GM18498 (cell line): ENCODE measurements at regions not wholly inside any gene's neighbourhood (a gene's known extent, or its start where the extent isn't known, plus 50 kb on each side); places are given as distances from the start of the nearest gene placed in this dataset.
"Not testable (repeated sequence)": the region's sequence is repeated elsewhere in the genome, so short reads cannot be mapped to it uniquely, and the experiment has no call there.

Source experiments
- ATAC-seq: cut with Tn5 transposase; IDR thresholded peaks from one replicate; pipeline ENCODE4 v1.9.1; 2021; ENCODE audit warnings: mild to moderate bottlenecking, moderate library complexity; ENCODE audit not compliant: unreplicated experiment

- ATAC-seq = no peak
Observed at GRCh38 chr1:235059221-235059620, 69.4 kb downstream of the TOMM20 start.

DNA sequence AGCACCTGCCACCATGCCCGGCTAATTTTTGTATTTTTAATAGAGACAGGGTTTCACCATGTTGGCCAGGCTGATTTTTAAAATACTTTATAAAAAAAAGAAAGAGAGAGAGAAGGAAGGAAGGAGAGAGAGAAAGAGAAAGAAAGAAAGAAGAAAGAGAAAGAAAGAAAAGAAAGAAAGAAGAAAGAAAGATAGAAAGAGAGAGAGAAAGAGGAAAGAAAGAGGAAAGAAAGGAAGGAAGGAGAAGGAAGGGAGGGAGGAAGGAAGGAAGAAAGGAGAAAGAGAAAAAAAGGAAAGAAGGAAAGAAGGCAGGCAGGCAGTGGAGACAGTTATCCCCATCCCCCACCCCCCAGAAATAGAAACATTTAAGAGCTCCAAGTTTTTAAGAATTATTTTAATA, 69.9 kb downstream of the TOMM20 start:
- ATAC-seq = no peak

DNA sequence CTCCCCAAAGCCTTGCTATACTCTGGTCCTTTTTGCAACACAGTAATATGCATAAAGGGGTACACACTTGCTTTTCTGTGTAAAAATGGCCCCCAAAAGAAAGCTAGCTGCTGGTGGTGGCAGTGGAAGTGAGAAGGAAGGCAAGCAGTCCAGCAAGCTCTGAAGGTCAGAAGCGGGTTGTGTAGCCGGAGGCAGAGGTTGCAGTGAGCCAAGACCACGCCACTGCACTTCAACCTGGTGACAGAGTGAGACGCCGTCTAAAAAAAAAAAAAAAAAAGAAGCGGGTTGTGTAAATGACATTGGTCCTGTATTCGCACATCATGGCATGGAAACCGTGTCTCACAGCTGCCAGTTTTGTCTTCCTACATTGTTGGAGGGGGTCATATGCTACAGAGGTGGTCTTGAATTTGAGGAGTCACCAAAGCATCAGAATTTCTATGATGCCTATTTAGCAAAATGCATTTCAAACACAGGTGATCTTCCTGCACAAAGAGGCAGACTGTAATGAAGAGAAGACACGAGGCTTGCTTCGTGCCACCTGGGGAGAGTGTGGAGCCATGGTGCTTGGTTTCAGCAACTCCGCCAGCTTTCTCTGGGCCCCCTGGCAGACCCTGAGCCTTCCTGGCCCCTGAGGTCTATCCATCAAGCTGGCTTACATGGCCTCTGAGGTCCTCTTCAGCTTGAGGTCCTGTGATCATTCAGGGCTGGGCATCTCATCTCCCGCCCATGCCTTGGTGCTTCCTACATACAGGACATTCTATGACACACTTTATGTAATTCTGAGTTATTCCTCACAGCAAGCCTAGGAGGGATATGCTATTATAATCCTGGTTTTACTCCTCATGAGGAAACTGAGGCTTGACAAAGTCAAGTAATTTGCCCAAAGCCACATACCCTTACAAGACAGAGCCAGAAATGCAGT, 71.0 kb downstream of the TOMM20 start:
- no peak for ATAC-seq

DNA sequence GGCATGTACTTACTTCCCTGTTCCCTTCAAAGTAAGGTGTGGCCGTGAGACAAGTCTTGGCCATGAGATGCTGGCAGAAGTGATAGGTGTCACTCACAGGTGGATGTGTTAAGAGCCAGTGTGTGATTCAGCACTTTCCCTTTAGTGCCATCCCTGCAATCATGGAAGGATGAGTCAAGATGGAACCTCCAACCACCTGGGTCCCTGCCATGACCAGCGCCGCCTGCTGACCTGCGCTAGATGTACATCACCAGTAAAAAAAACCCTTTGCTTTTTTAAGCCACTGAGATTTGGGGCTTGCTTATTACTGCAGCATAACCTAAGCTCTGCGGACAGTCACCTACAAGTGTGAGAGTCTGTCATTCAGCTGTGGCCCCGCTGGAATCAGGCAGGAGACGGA, 71.7 kb downstream of the TOMM20 start:
- no peak for ATAC-seq

DNA sequence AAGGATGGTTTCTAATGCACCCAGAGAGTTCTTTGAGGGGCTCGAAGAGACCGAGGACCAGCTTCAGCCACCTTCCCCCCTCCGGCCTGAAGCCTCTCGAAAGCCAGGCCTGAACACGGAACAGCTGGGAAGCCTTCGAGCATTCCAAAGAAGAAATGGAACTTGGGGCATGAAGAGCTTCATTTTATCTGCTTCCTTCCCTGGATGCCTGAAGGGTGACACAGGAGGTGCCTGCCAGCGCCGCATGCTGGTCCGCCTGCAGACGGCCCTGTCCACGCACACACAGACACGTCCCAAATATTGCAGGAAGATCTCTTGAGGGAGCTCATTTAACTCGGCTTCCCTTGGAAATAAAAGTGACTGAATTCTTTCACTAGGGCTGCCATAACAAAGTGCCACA, 73.7 kb downstream of the TOMM20 start:
- ATAC-seq = no peak

- no peak for ATAC-seq
Observed at GRCh38 chr1:235054466-235054865, 74.2 kb downstream of the TOMM20 start.

DNA sequence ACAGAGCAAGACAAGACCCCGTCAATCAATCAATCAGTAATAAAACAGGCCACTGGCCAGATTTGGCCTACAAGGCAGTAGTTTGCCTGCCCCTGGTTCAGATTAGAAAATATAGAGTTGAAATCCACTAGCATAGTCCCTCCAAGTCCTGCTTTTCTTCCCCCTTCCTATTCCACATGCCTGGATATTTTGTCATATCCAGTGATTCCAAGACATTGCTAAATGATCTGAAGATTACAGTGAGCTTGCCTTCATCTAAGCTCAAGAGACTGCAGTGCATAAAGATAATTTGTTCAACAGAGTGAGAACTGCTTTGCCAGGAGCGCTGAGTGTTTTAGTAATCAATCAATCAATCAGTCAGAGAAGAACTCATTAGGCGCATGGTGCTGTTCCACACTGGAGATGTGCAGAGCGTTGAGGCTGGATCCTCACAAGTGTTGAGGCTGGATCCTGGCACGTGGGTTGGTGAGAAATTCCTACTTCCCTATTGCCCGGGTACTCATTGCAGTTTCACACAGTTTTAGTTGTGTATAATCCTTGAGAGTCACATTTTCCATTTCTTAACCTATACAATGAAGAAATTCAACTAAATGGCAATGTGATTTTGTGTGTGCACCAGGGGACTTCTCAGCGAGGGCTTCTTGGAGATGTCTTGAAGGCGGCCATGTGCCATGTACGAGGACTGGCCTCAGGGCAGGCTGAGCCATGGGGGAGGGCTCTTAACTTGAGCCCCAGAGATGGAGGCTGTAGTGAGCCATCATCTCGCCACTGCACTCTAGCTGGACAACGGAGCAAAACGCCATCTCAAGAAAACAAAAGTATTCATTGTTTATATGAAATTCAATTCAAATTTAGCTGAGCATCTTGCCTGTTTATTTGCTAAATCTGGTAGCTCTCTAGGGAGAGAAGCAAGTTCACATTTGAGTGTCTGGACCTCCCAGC, 76.3 kb downstream of the TOMM20 start:
- ATAC-seq = no peak

DNA sequence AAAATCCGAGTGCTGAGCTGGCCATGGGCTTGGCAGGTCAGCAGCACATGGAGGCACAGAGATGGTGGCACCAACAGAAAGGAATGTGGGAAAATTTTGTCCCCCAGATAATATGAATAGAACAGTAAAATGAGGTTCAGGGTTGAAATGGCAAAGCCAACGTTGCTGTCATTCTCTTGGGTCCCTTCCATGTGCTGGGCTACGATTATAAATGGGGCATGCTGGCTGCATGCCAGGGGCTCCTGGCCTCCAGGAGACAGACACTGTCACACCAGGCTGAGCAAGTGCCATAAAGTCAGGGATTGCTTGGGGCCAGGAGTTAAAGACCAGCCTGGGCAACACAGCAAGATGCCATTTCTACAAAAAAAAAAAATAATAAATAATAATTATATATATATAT, 77.1 kb downstream of the TOMM20 start:
- no peak for ATAC-seq

- ATAC-seq = peak; percentile 48
Observed at GRCh38 chr1:235050911-235051360, 77.7 kb downstream of the TOMM20 start.

GRCh38 chr1:235049716-235050378, 78.8 kb downstream of the TOMM20 start:
- ATAC-seq = not testable (repeated sequence)

- ATAC-seq = no peak
Observed at GRCh38 chr1:235049217-235049616, 79.4 kb downstream of the TOMM20 start.

- no peak for ATAC-seq
Observed at GRCh38 chr1:235047331-235047871, 81.2 kb downstream of the TOMM20 start.

- no peak for ATAC-seq
Observed at GRCh38 chr1:235045921-235046601, 82.6 kb downstream of the TOMM20 start.

GRCh38 chr1:235045034-235045690, 83.5 kb downstream of the TOMM20 start:
- ATAC-seq = no peak

DNA sequence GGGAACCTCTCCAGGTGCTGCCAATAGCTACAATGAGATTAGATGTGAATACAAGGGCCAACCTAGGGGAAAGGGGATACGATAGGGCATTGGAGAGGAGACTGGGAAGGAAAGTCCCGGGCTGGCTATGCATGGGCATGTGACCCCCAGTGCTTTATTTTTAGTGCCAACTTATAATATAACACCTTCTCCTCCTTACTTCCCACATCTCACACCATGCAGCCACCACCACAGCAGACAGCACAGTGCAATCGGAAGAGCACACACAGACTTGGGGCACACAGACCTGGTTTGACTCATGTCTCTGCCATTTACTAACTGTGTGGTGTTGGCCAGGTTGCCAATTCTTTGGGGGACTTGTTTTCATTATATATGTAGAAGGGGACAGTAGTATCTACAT, 85.4 kb downstream of the TOMM20 start:
- no peak for ATAC-seq

GRCh38 chr1:235038701-235039100, 89.9 kb downstream of the TOMM20 start:
- no peak for ATAC-seq

DNA sequence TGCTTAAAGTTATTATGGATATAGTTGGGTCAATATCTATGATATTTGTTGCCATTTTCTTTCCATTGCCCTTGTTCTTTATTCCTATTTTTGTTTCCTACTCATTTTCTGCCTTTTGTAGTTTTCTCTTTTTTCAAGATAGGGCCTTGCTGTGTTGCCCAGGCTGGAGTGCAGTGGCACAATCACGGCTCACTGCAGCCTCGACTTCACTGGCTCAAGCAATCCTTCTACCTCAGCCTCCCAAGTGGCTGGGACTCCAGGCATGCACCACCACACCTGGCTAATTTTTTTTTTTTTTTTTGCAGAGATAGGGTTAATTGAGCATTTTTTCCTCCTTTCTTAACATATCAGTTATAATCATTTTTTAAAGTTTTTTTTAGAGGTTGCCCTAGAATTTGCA, 92.7 kb downstream of the TOMM20 start:
- ATAC-seq = no peak

GRCh38 chr1:235030919-235031596, 97.6 kb downstream of the TOMM20 start:
- no peak for ATAC-seq

DNA sequence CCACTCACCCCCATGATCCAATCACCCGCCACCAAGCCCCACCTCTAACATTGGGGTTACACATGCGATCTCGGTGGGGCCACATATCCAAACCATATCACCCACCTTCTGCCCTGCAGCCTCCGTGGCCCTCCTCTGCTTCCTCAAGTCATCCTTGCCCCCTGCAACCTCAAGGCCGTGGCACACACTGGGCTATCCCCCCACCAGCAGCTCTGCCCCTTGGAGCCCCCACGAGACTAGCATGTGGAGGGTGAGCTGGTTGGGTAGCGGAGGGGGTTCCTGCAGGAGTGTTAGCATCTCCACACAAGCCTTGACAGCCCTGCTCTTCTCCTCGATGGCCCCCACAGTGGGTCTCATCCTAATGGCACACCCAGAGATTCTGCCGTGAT, 100.8 kb downstream of the TOMM20 start:
- ATAC-seq = no peak
